Breast epithelium (tissue), 4 donors: ENCODE measurements at regions not wholly inside any gene's neighbourhood (a gene's known extent, or its start where the extent isn't known, plus 50 kb on each side); places are given as distances from the start of the nearest gene placed in this dataset.

ENCODE experiments used
- DNase-seq, 2 donors: peaks; one replicate each; pipeline ENCODE4 v3.0.0-alpha.2; 2019; ENCODE audit warnings: low spot score in 2 of 2
- H3K27ac ChIP-seq, 2 donors: fragments of 200-600 bp; sonication (generic) in 1 of 2; one replicate each; pipeline ENCODE4 v1.5.1; 2016 to 2019; ENCODE audit warnings: mild to moderate bottlenecking in 1 of 2
- H3K27me3 ChIP-seq, 2 donors: fragments of 200-600 bp; sonication (generic) in 1 of 2; one replicate each; pipeline versions ENCODE4 v1.5.1 to v1.6.0; 2017 to 2019; ENCODE audit warnings: control low read depth in 1 of 2, mild to moderate bottlenecking in 1 of 2
- H3K36me3 ChIP-seq: fragments of 200-600 bp; one replicate; pipeline ENCODE4 v1.5.1; 2019
- H3K4me1 ChIP-seq, 2 donors: fragments of 200-600 bp; sonication (generic); one replicate each; pipeline ENCODE4 v1.5.1; 2016 to 2019; ENCODE audit warnings: control low read depth in 1 of 2
- H3K4me3 ChIP-seq, 3 donors: fragments of 200-600 bp; sonication (generic); 1 replicate in 2 of 3; 2 replicates in 1 of 3; pipeline ENCODE4 v1.5.1; 2016 to 2019; ENCODE audit warnings: mild to moderate bottlenecking in 3 of 3, moderate library complexity in 2 of 3
- H3K9me3 ChIP-seq, 2 donors: fragments of 200-600 bp; sonication (generic) in 1 of 2; one replicate each; pipeline ENCODE4 v1.5.1; 2016 to 2019; ENCODE audit warnings: control low read depth in 1 of 2
- POLR2A ChIP-seq: fragments of 450-650 bp; IDR thresholded peaks from one replicate; pipeline ENCODE4 v1.6.1; 2016; ENCODE audit warnings: antibody characterized with exemption, mild to moderate bottlenecking, moderate library complexity
- POLR2AphosphoS5 ChIP-seq, 3 donors: sonication (generic); formaldehyde crosslinking; IDR thresholded peaks; one replicate each; pipeline ENCODE4 v1.6.1; 2017; ENCODE audit warnings: antibody characterized with exemption in 3 of 3
- intact Hi-C: fragments of 100-400 bp; cut with DNase I; formaldehyde crosslinking; loops from one replicate; pipeline ENCODE4 v1.15.1; 2023; ENCODE audit warnings: low total_unique reads
- TF ChIP-seq, protein P1 (sequence below), 3 donors: fragments of 450-650 bp; IDR thresholded peaks; one replicate each; pipeline ENCODE4 v1.5.1; 2016 to 2017; ENCODE audit warnings: antibody characterized with exemption in 3 of 3, mild to moderate bottlenecking in 3 of 3, moderate library complexity in 3 of 3

DNA sequence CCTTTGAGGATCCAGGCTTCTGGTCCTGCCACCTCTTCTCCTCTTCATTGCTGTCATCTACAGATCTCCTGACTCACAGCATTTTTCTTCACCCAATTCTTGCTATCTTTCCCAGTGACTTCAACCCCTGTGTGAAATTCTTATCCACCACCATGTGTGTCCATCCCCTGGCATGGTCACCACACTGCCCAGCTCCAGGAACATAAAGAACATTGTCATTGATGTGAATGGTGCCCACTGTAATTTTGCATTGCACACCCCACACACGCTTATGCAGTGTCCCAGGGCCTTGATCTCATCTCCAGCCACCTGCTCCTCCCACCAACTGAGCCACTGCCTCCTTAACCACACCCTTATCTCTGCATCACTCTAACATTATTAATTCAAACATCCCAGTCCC, 85.3 kb downstream of the C1D start:
- Histone ChIP-seq H3K4me1 (no peaks in the 10 kb centered on the region), H3K27me3 (no peaks in the 10 kb centered on the region), H3K36me3 (no peaks in the 10 kb centered on the region), H3K9me3 (peaks cover 0 to 14% of the 10 kb centered on the region in 2 donors), H3K4me3 (no peak overlapping the region), H3K27ac (no peak overlapping the region)
- TF ChIP-seq POLR2A (no peak), POLR2AphosphoS5 (IDR thresholded peaks at IDR 0.05) (no peak)
- TF ChIP-seq, protein P1, sequence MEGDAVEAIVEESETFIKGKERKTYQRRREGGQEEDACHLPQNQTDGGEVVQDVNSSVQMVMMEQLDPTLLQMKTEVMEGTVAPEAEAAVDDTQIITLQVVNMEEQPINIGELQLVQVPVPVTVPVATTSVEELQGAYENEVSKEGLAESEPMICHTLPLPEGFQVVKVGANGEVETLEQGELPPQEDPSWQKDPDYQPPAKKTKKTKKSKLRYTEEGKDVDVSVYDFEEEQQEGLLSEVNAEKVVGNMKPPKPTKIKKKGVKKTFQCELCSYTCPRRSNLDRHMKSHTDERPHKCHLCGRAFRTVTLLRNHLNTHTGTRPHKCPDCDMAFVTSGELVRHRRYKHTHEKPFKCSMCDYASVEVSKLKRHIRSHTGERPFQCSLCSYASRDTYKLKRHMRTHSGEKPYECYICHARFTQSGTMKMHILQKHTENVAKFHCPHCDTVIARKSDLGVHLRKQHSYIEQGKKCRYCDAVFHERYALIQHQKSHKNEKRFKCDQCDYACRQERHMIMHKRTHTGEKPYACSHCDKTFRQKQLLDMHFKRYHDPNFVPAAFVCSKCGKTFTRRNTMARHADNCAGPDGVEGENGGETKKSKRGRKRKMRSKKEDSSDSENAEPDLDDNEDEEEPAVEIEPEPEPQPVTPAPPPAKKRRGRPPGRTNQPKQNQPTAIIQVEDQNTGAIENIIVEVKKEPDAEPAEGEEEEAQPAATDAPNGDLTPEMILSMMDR (IDR thresholded peaks at IDR 0.05), result no peak
- DNase-seq, result no peak
- intact Hi-C loops, result no loop called here

DNA sequence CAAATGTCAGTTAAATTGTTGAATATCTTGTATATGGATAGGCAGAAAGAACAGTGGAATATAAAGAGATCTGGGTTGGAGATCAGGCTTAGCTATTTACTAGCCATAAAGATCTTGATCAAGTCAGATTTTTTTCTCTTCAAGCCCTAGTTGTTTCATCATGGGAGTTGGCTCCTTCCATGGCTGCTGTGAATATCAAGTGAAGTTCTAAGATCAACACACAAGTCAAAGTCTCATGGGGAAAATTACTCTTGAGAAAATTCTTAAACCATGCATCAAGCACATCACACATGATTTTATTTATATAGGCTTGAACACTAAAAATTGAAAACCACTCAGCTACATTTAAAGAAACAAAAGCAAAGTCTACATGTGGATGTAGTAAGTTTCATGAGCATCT, 79.8 kb downstream of the C1D start:
- Histone ChIP-seq H3K4me1 (no peaks in the 10 kb centered on the region), H3K27ac (no peak overlapping the region), H3K9me3 (peaks cover 0 to 14% of the 10 kb centered on the region in 2 donors), H3K27me3 (no peaks in the 10 kb centered on the region), H3K36me3 (no peaks in the 10 kb centered on the region), H3K4me3 (no peak overlapping the region)
- no peak for TF ChIP-seq POLR2A
- TF ChIP-seq POLR2AphosphoS5 (IDR thresholded peaks at IDR 0.05), result no peak
- TF ChIP-seq, protein P1 (IDR thresholded peaks at IDR 0.05), result no peak
- DNase-seq, result no peak
- intact Hi-C loops, result no loop called here

DNA sequence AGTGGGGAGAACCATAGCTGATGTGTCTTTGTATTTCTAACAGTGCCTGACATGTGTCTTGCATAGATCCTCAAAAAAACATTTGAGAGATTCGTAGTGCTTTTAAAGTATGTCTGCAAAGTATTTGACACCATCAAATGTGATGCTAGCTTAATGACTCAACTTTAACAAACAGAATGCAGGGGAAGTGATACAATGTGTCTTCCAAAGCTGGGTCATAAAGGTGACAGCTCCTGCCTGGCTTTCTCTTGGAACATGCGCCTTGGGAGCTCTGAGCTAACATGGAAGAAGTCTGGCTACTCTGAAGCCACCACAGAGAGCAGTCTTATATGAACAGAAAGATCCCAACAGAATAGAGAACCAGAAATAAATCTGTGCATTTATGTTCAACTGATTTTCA, 78.2 kb downstream of the C1D start:
- Histone ChIP-seq H3K4me1 (no peaks in the 10 kb centered on the region), H3K4me3 (no peak overlapping the region), H3K27ac (no peak overlapping the region), H3K36me3 (no peaks in the 10 kb centered on the region), H3K9me3 (peaks cover 0 to 14% of the 10 kb centered on the region in 2 donors), H3K27me3 (no peaks in the 10 kb centered on the region)
- intact Hi-C loops, result no loop called here
- TF ChIP-seq, protein P1 (IDR thresholded peaks at IDR 0.05), result no peak
- TF ChIP-seq POLR2AphosphoS5 (IDR thresholded peaks at IDR 0.05) (no peak), POLR2A (no peak)
- DNase-seq, result no peak

DNA sequence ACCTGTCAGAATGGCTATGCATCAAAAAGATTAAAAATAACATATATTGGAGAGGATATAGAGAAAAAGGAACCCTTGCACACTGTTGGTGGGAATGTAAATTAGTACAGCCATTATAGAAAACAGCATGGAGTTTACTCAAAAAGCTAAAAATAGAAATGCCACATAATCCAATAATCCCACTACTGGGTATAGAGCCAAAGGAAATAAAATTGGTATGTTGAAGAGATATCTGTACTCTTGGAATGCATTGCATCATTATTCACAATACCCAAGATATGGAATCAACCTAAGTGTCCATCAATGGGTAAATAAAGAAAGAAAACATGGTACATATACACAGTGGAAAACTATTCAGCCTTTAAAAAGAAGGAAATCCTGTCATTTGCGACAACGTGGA, 77.2 kb downstream of the C1D start:
- H3K36me3 ChIP-seq, result no peaks in the 10 kb centered on the region
- H3K4me1 ChIP-seq, result no peaks in the 10 kb centered on the region
- no peak overlapping the region for H3K27ac ChIP-seq
- intact Hi-C loops, result no loop called here
- DNase-seq, result no peak
- H3K27me3 ChIP-seq, result no peaks in the 10 kb centered on the region
- H3K4me3 ChIP-seq, result no peak overlapping the region
- TF ChIP-seq, protein P1 (IDR thresholded peaks at IDR 0.05), result no peak
- TF ChIP-seq POLR2AphosphoS5 (IDR thresholded peaks at IDR 0.05) (no peak), POLR2A (no peak)
- peaks cover 0 to 9% of the 10 kb centered on the region in 2 donors for H3K9me3 ChIP-seq

DNA sequence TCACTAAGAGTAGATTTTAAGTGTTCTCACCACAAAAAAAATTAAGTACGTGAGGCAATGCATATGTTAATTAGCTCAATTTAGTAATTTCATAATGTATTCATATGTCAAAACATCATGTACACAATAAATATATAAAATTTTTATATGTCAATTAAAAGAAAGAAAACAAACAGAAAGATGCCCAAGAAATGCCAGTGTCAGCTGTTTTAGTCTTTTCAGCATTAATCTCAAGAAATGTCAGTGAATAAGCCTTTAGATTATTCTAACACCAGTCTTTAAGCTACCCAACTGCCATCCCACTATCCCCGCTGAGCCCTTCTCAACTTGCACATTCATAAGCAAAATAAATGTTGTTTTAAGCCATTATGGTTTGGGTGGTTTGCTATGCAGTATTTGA, 76.5 kb downstream of the C1D start:
- peaks cover 0 to 3% of the 10 kb centered on the region in 2 donors for H3K9me3 ChIP-seq
- no peaks in the 10 kb centered on the region for H3K36me3 ChIP-seq
- no peaks in the 10 kb centered on the region for H3K27me3 ChIP-seq
- no peaks in the 10 kb centered on the region for H3K4me1 ChIP-seq
- TF ChIP-seq, protein P1 (IDR thresholded peaks at IDR 0.05), result no peak
- TF ChIP-seq POLR2A (no peak), POLR2AphosphoS5 (IDR thresholded peaks at IDR 0.05) (no peak)
- DNase-seq, result no peak
- intact Hi-C loops, result no loop called here
- H3K27ac ChIP-seq, result no peak overlapping the region
- H3K4me3 ChIP-seq, result no peak overlapping the region
